SW480 (cell line): ENCODE measurements at regions not wholly inside any gene's neighbourhood (a gene's known extent, or its start where the extent isn't known, plus 50 kb on each side); places are given as distances from the start of the nearest gene placed in this dataset.
"Not testable (repeated sequence)": the region's sequence is repeated elsewhere in the genome, so short reads cannot be mapped to it uniquely, and the experiment has no call there.

Experiments
- DNase-seq: peaks from one replicate; pipeline ENCODE4 v3.0.0-alpha.2; 2016; ENCODE audit warnings: low spot score

DNA sequence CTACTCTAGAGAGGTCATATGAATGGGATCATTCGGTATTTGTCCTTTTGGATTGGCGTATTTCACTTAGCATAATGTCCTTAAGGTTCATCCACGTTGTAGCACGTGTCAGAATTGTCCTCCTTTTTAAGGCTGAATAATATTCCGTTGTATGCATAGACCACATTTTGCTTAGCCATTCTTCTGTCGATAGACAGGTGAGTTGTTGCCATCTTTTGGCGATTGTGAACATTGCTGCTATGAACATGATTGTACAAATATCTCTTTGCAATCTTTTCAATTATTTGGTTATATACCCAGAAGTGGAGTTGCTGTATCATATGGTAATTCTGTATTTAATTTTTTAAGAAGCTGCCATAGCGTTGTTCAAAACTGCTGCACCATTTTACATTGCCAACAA is 52.4 kb upstream of the GOLGA8J start:
- DNase-seq: no peak

DNA sequence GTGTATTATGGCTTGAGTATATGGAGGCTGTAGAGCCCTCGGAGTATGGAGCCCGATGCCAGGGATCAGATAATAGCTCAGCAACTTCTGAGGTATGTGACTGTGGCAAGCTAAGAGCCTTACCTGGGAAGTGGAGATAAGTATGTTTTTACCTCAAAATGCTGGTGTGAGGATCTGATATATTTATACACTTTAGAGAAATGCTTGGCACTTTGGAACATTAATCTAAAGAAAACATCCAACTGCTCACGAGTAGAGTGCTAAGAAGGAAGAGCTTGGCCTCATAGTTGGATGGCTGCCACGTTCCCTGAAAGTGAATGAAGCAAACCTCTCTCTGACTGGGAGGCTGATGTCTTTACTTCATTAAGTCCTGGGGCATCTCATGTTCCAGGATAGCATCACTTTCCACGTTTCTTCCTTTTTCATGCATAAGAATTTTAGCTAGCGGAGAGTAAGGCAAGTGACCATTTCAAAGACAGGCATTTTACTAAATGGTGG is 58.9 kb upstream of the GOLGA8J start:
- DNase-seq: no peak

GRCh38 chr15:30010746-30011145 is 72.0 kb upstream of the GOLGA8J start:
- DNase-seq: no peak

- DNase-seq: no peak
Measured at GRCh38 chr15:30008156-30008555, 74.6 kb upstream of the GOLGA8J start.

DNA sequence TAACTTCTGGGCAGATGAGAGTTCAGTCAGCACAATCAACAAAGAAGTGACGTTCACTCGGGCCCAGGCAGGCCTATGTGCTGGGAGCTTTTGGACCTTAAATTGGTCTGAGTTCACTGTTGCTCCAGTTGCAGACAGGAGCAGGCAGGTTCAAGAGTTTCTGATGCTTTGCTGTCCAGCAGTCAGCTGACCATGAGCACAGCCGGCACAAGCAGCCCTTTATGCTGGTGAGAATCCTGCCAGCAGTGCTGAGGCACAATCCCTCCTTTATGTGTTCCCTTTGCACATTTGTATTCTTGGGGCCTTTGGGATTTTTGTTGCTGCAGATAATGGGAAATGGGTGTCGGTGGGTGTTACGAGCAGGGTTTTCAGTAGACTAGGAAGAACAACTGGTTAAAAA is 81.2 kb upstream of the GOLGA8J start:
- DNase-seq: no peak

DNA sequence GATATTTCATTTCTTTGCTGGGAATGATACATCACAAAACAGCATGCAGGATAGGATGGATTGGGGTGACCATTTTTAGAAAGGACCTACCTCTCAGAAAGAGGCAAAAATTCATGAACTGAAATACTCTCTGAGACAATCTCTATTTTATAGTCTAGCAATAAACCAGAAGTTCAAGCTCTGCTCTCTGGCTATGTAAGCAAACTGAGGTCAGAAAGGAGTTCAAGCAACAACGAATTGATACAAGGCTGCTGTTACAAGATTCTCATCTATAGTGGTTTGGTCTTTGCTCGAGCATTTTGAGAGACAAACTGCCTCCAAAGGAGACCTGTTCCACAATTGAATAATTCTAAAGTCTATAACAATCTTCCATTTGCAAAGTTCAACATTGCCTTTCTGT is 84.7 kb upstream of the GOLGA8J start:
- no peak for DNase-seq

- DNase-seq: no peak
Measured at GRCh38 chr15:29997499-29997898, 85.3 kb upstream of the GOLGA8J start.

DNA sequence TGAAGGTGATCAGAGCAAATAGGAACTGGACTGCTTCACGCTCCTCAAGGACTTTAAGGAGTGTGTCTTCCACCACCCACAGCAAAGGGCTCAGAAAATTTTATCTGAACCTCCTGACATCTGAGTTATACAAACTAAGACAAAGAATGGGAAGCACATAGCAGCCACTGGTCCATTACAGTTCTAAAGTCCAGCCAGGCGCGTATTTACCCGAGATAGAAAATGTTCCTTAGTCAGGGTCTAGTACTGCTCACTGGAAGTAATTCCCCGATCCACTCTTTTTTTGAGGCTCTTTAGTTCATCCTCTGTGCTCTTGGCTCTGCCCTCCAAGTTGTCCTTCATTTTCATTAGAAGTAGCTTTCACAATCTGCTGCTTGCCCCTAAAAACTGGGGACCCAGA is 88.5 kb upstream of the GOLGA8J start:
- DNase-seq: no peak

DNA sequence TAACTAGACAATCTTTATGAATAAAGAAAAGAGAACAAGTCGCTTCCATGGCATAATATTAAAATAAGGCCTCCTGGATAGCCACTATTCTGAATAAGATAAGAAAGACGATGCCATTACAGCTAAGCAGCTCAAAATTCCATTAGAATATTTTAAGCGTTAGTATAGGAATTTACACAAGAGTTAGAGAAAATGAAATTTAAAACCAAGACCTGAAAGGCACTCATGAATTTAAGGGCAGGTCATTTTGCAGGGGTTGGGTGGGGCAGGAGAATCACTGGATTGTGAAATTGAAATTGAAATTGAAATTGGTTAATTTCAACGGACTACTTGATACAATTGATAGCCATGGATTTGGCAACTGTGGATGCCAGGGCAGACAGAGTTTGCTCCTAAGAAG is 91.8 kb upstream of the GOLGA8J start:
- DNase-seq: no peak

- no peak for DNase-seq
Measured at GRCh38 chr15:29990035-29990434, 92.7 kb upstream of the GOLGA8J start.

- no peak for DNase-seq
Measured at GRCh38 chr15:29988701-29989100, 94.1 kb upstream of the GOLGA8J start.

GRCh38 chr15:29986946-29987345 is 95.8 kb upstream of the GOLGA8J start:
- DNase-seq: no peak

GRCh38 chr15:29978411-29979382 is 104.1 kb upstream of the GOLGA8J start:
- no peak for DNase-seq

DNA sequence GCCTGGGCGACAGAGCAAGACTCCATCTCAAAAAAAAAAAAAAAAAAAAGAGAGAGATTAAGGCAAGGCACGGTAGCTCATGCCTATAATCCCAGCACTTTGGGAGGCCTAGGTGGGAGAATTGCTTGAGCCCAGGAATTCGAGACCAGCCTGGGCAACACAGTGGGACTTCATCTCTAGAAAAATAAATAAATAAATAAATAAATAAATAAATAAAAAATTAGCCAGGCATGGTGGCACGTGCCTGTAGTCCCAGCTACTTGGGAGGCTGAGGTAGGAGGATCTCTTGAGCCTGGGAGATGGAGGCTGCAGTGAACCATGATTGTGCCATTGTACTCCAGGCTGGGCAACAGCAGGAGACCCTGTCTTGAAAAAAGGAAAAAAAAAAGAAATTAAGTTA is 108.7 kb upstream of the GOLGA8J start:
- not testable (repeated sequence) for DNase-seq

- no peak for DNase-seq
Measured at GRCh38 chr15:29972051-29972450, 110.7 kb upstream of the GOLGA8J start.

DNA sequence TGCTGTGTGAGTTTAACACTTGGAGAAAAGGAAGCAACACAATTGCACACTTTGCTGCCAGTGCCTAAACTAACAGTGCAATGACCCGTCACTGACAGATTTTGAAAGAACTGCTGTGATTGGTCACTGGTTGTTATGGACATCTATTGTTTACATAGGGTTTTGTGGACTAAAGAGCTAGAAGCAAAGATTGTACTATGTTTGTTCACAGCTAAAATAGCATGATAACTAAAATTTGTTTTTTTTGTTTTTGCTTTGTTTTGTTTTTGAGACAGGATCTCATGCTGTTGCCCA is 112.4 kb upstream of the GOLGA8J start:
- no peak for DNase-seq

GRCh38 chr15:29969562-29970401 is 113.0 kb upstream of the GOLGA8J start:
- DNase-seq: no peak

GRCh38 chr15:29968895-29969561 is 113.7 kb upstream of the GOLGA8J start:
- peak; percentile 14 for DNase-seq

DNA sequence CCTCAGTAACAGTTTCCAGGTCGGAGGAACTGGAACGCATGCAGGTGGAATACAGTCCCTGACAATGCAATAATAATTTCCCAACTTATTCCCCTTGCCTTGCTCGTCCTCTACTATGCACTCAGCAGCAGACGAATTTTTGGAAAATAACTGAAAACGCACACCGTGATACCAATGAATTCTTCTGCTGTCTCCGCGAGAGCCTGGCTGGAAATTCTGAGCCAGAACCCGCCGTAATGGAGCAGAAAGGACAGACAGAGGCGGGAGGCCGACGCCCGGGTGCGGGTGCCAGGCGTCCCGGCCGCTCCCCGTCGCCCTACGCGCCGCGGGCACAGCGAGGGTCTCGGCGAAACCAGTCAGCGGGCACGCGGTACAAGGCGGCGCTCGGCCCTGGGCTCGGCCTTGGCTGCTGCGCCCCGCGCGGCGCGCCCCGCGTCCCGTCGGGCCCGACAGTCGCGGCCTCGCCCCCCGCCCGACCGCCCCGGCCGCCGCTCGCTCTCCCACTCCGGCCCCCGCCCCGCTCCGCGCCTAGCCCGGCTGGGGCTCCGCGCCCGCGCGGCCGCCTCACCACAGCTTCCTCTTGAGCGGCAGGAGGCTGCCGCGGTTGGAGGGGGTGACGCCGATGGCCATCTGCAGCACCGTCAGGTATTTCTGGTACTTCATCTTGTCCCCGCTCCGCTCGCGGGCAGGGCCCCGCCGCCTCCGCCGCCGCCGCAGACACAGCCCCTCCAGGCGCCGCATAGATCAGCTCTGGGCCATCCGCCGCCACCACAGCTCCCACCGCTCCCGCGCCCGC is 114.5 kb upstream of the GOLGA8J start:
- peak; percentile 10 for DNase-seq

DNA sequence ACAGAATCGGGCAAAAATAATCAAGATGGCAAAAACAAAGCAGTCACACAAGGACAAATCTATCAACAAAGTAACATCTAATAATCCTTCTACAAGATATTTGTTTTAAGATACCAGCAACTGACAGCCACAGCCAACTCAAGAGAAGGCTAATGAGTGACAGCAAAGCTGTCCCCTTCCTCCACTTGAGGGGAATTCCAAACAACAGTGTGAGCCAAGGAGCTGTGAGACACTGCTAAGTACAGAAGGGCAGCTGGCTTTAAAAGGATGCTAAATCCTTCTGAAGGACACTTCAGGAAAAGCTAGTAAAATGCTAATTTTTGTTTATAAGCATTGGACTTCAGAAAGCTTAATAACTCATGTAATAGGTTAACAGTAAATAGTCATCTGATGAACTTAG is 120.3 kb upstream of the GOLGA8J start:
- DNase-seq: no peak

- no peak for DNase-seq
Measured at GRCh38 chr15:29959384-29960137, 123.2 kb upstream of the GOLGA8J start.
